Subcutaneous abdominal adipose tissue (tissue), 5 donors: ENCODE measurements at regions not wholly inside any gene's neighbourhood (a gene's known extent, or its start where the extent isn't known, plus 50 kb on each side); places are given as distances from the start of the nearest gene placed in this dataset.
A peak's percentile ranks its signal among the peaks of the same experiment; 100 is the strongest.
"Not testable (repeated sequence)": the region's sequence is repeated elsewhere in the genome, so short reads cannot be mapped to it uniquely, and the experiment has no call there.

Experiments used
- H3K27ac ChIP-seq: one replicate; pipeline ENCODE4 v1.7.0; 2013; ENCODE audit warnings: low read depth, mild to moderate bottlenecking, inconsistent platforms, low read length, moderate library complexity
- H3K27me3 ChIP-seq, 5 donors: one replicate each; pipeline ENCODE4 v1.7.0; 2013; ENCODE audit warnings: low read length in 5 of 5, inconsistent platforms in 1 of 5; ENCODE audit not compliant: control insufficient read depth in 5 of 5, insufficient read depth in 4 of 5
- H3K36me3 ChIP-seq, 5 donors: one replicate each; pipeline ENCODE4 v1.7.0; 2013; ENCODE audit warnings: low read length in 5 of 5; ENCODE audit not compliant: control insufficient read depth in 5 of 5, insufficient read depth in 5 of 5
- H3K4me1 ChIP-seq, 5 donors: one replicate each; pipeline ENCODE4 v1.7.0; 2013; ENCODE audit warnings: low read length in 5 of 5, mild to moderate bottlenecking in 3 of 5, moderate library complexity in 1 of 5; ENCODE audit not compliant: control insufficient read depth in 5 of 5, insufficient read depth in 5 of 5
- H3K4me3 ChIP-seq, 5 donors: one replicate each; pipeline ENCODE4 v1.7.0; 2013; ENCODE audit warnings: low read length in 5 of 5, low read depth in 1 of 5
- H3K9ac ChIP-seq, 5 donors: one replicate each; pipeline ENCODE4 v1.7.0; 2013; ENCODE audit warnings: low read length in 5 of 5, mild to moderate bottlenecking in 4 of 5, moderate library complexity in 3 of 5
- H3K9me3 ChIP-seq, 5 donors: one replicate each; pipeline ENCODE4 v1.7.0; 2013; ENCODE audit warnings: low read length in 5 of 5; ENCODE audit not compliant: control insufficient read depth in 5 of 5
- donor health status: healthy.
- donor health status: healthy.
- donor health status: healthy.
- donor health status: healthy.
- donor health status: healthy.

- H3K4me3 ChIP-seq, H3K9ac ChIP-seq, H3K9me3 ChIP-seq, H3K27me3 ChIP-seq, H3K36me3 ChIP-seq, H3K27ac ChIP-seq: not testable (repeated sequence)
- peaks cover 12 to 22% (median 21%) of the 10 kb centered on the region in 5 donors for H3K4me1 ChIP-seq
Observed at GRCh38 chr2:55124682-55125081, 74.4 kb upstream of the RTN4 start.

- Histone ChIP-seq H3K4me3 (no peak overlapping the region), H3K9me3 (no peaks in the 10 kb centered on the region), H3K9ac (no peak overlapping the region), H3K27me3 (no peaks in the 10 kb centered on the region), H3K4me1 (peaks cover 14 to 31% (median 29%) of the 10 kb centered on the region in 5 donors), H3K27ac (no peak overlapping the region), H3K36me3 (no peaks in the 10 kb centered on the region)
Observed at GRCh38 chr2:55123851-55124269, 73.6 kb upstream of the RTN4 start.

GRCh38 chr2:55120634-55121359, 70.5 kb upstream of the RTN4 start:
- Histone ChIP-seq H3K4me3 (no peak overlapping the region), H3K9me3 (no peaks in the 10 kb centered on the region), H3K27me3 (no peaks in the 10 kb centered on the region), H3K4me1 (peaks cover 14 to 34% (median 33%) of the 10 kb centered on the region in 5 donors), H3K27ac (peak overlapping the region; percentile 94), H3K9ac (peak overlapping the region in 2 of 5 donors; percentile 57 to 76), H3K36me3 (no peaks in the 10 kb centered on the region)

GRCh38 chr2:55119711-55120487, 69.6 kb upstream of the RTN4 start:
- Histone ChIP-seq H3K27ac (peak overlapping the region; percentile 94), H3K9ac (peak overlapping the region in 3 of 5 donors; percentile 6 to 76 (median 57))

GRCh38 chr2:55118643-55119083, 68.4 kb upstream of the RTN4 start:
- no peak overlapping the region for H3K4me3 ChIP-seq
- H3K27ac ChIP-seq = peak overlapping the region; percentile 90
- no peaks in the 10 kb centered on the region for H3K36me3 ChIP-seq
- H3K9me3 ChIP-seq = no peaks in the 10 kb centered on the region
- no peaks in the 10 kb centered on the region for H3K27me3 ChIP-seq
- H3K4me1 ChIP-seq = peaks cover 14 to 48% (median 35%) of the 10 kb centered on the region in 5 donors
- H3K9ac ChIP-seq = peak overlapping the region in 2 of 5 donors; percentile 4 to 61

More at GRCh38 chr2:55119711-55120487, 69.6 kb upstream of the RTN4 start:
- peak overlapping the region in 1 of 5 donors; percentile 25 for H3K4me3 ChIP-seq
- H3K9me3 ChIP-seq = no peaks in the 10 kb centered on the region
- no peaks in the 10 kb centered on the region for H3K27me3 ChIP-seq
- H3K36me3 ChIP-seq = no peaks in the 10 kb centered on the region
- peaks cover 14 to 39% (median 33%) of the 10 kb centered on the region in 5 donors for H3K4me1 ChIP-seq

- Histone ChIP-seq H3K4me1 (peaks cover 21 to 59% (median 47%) of the 10 kb centered on the region in 5 donors), H3K36me3 (no peaks in the 10 kb centered on the region), H3K27me3 (no peaks in the 10 kb centered on the region), H3K9ac (no peak overlapping the region), H3K4me3 (no peak overlapping the region), H3K27ac (no peak overlapping the region), H3K9me3 (no peaks in the 10 kb centered on the region)
Observed at GRCh38 chr2:55116966-55117365, 66.7 kb upstream of the RTN4 start.

- Histone ChIP-seq H3K4me1 (peaks cover 24 to 63% (median 51%) of the 10 kb centered on the region in 5 donors), H3K36me3 (no peaks in the 10 kb centered on the region), H3K4me3 (no peak overlapping the region), H3K27me3 (no peaks in the 10 kb centered on the region), H3K9me3 (no peaks in the 10 kb centered on the region), H3K27ac (no peak overlapping the region), H3K9ac (no peak overlapping the region)
Observed at GRCh38 chr2:55116598-55116964, 66.3 kb upstream of the RTN4 start.

- Histone ChIP-seq H3K27ac (no peak overlapping the region), H3K36me3 (no peaks in the 10 kb centered on the region), H3K9ac (no peak overlapping the region), H3K4me3 (no peak overlapping the region), H3K9me3 (no peaks in the 10 kb centered on the region), H3K4me1 (peaks cover 28 to 68% (median 53%) of the 10 kb centered on the region in 5 donors), H3K27me3 (no peaks in the 10 kb centered on the region)
Observed at GRCh38 chr2:55115761-55116597, 65.7 kb upstream of the RTN4 start.

GRCh38 chr2:55114597-55114996, 64.3 kb upstream of the RTN4 start:
- H3K9me3 ChIP-seq = no peaks in the 10 kb centered on the region
- no peaks in the 10 kb centered on the region for H3K27me3 ChIP-seq
- no peaks in the 10 kb centered on the region for H3K36me3 ChIP-seq
- no peak overlapping the region for H3K9ac ChIP-seq
- H3K4me3 ChIP-seq = no peak overlapping the region
- H3K4me1 ChIP-seq = peaks cover 16 to 58% (median 42%) of the 10 kb centered on the region in 5 donors
- H3K27ac ChIP-seq = no peak overlapping the region
